Fibroblast of pulmonary artery (primary cell): ENCODE measurements at regions not wholly inside any gene's neighbourhood (a gene's known extent, or its start where the extent isn't known, plus 50 kb on each side); places are given as distances from the start of the nearest gene placed in this dataset.

Experiments used
- DNase-seq: peaks from one replicate; pipeline ENCODE4 v3.0.0-alpha.2; 2010; ENCODE audit warnings: low read depth
- H3K4me3 ChIP-seq: replicated peaks from 2 replicates; pipeline ENCODE4 v1.5.1; 2011; ENCODE audit warnings: low read depth, mild to moderate bottlenecking, control low read depth, low read length, moderate library complexity
- TF ChIP-seq, protein P1 (sequence below): IDR thresholded peaks from 2 replicates; pipeline ENCODE4 v1.5.1; 2011; ENCODE audit warnings: mild to moderate bottlenecking, control low read depth, low read length, inconsistent platforms; ENCODE audit errors: missing control alignments

DNA sequence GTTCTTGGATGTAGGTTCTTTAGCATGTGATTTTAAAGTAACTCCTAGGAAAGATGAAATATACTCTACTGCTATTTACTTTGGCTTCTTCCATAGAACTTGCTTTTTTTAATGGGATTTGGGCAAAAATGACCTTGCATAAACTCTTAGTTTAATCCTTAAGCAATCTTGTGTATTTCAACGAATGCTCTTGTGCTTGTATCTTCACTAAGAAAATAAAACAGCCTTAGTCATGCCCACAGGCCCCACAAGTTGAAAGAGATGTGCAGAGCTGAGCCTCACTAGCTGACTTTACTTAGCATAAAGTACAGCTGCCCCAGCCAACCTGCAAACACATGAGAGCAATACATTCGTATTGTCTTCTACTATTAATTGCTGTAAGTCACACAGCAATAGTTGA lies 1609.2 kb downstream of the STIM2 start:
- no peak for DNase-seq
- TF ChIP-seq, protein P1, sequence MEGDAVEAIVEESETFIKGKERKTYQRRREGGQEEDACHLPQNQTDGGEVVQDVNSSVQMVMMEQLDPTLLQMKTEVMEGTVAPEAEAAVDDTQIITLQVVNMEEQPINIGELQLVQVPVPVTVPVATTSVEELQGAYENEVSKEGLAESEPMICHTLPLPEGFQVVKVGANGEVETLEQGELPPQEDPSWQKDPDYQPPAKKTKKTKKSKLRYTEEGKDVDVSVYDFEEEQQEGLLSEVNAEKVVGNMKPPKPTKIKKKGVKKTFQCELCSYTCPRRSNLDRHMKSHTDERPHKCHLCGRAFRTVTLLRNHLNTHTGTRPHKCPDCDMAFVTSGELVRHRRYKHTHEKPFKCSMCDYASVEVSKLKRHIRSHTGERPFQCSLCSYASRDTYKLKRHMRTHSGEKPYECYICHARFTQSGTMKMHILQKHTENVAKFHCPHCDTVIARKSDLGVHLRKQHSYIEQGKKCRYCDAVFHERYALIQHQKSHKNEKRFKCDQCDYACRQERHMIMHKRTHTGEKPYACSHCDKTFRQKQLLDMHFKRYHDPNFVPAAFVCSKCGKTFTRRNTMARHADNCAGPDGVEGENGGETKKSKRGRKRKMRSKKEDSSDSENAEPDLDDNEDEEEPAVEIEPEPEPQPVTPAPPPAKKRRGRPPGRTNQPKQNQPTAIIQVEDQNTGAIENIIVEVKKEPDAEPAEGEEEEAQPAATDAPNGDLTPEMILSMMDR, result no peak
- H3K4me3 ChIP-seq, result no peak overlapping the region

DNA sequence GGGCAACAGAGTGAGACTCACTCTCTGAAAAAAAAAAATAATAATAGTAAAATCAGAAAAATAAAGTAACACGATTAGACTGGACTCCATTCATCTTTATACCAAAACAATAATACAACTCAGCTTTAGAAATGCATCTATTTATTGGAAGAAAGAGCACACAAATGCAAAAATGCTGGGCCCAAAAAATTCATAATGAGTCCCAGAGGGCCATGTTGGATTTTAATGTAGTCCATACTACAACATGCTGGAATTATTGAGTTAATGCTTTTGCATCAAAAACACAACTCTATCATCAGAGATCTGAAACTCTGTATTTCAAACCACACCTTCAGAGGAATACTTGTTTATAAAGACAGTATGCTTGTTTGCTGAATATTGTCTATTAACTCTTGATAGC lies 1614.7 kb downstream of the STIM2 start:
- DNase-seq, result no peak
- TF ChIP-seq, protein P1, result no peak
- no peak overlapping the region for H3K4me3 ChIP-seq

DNA sequence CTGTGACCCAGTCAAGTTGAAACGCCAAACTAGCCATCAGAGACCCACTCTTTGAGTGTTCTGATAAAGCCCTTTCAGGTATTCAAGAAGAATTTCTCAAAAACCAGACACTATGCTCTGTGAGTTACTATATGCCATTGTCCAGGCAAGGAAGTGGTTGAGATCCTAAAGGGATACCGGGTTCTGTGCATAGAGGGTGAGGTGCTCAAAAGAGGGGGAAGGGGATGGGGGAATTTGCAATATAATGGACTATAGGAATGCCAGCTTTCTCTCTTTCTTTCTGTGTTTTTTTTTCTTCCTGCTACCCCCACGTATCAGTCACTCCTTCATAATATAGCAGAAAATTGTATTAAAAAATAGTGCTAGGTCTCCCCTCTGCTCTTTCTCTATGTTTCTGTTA lies 1619.0 kb downstream of the STIM2 start:
- DNase-seq, result no peak
- H3K4me3 ChIP-seq, result no peak overlapping the region
- TF ChIP-seq, protein P1, result no peak

DNA sequence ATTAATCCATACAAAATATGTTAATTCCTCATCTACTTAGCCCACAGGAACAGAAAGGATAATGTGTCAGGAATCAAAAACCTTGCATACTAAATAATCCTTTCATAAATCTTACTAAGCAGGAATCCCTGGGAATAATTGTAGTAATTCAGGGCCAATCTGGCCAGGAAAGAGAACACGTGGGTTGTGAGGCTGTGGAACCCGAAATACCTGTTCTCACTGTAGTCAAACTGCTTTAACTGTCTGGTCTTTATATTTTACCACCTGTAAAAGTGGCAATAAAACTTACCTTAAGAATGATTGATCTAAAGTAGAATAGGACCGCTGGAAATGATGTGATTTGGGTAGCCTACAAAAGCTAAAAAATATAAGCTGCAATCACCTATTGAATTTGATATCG lies 1620.9 kb downstream of the STIM2 start:
- DNase-seq, result no peak
- TF ChIP-seq, protein P1, result no peak
- H3K4me3 ChIP-seq, result no peak overlapping the region

DNA sequence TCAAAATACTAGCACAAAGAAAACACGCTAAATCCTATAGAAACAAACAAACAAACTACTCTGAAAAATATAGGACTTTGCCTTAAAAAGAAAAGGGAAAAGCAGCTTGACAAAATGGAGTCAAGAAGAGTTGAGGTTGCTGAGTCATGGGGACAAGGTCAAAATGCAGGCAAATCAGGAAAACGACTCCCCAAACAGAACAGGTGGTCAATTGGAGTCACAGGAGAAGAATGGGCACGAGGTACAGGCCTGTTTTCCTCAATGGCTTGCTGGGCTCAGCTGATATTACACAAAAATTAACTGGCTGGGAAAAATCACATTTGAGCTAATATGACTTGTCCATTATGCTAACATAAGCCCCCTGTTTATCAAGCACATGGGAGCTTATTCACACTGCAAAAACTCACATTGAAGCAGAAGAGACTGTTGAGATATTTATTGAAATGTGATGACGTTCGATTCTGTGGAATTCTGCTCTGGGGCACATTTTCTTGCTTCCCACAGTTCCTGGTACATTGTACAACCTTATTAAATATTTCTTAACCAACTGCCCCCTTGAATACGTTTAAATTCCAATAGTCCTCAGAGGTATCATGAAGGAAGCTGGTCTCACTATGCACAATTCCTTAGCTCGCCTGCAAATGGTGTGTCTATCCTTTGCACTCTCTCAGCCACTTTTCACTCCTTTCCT lies 1622.1 kb downstream of the STIM2 start:
- TF ChIP-seq, protein P1, result no peak
- no peak for DNase-seq
- no peak overlapping the region for H3K4me3 ChIP-seq

DNA sequence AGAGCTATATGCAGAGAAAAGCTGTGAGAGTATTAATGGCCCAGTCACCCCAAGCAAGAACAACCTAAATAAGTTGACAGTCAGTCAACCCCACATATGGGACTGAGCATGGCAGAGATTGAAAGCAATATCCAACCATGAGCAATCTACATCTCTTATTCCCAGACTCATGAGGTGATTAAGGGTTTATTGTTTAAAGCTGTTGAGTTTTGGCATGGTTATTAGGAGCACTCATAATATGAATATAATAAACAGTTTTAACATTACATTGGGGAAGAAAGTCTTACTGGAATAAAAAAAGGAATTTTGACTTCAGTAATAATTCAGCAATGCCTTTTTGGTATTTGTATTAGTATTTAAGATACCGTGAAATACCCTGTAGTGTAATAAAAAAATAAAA lies 1627.4 kb downstream of the STIM2 start:
- DNase-seq, result no peak
- TF ChIP-seq, protein P1, result no peak
- H3K4me3 ChIP-seq, result no peak overlapping the region

DNA sequence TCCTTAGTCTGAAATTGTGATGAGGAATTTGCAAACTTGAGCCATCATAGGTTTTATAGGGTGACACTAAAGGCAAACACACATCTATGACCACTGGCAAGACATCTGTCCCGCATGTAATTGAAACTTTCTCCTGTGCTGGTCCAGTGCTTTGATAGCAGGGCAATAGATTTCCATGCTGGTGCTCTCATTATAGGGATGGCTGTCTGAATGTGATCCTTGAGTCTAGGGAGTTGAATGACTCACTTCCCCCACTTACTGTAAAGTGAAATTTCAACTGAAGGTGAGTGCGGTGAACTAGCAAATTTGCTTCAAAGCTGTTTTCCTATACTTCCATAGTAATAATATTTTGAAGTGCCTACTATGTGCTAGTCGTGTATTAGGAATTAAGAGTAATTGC lies 1630.0 kb downstream of the STIM2 start:
- H3K4me3 ChIP-seq, result no peak overlapping the region
- DNase-seq, result peak; percentile 12
- TF ChIP-seq, protein P1, result no peak
